Posterior vena cava (tissue), 2 donors: ENCODE measurements at regions not wholly inside any gene's neighbourhood (a gene's known extent, or its start where the extent isn't known, plus 50 kb on each side); places are given as distances from the start of the nearest gene placed in this dataset.
A peak's percentile ranks its signal among the peaks of the same experiment; 100 is the strongest.

Source experiments
- DNase-seq: peaks from one replicate; pipeline ENCODE4 v3.0.0-alpha.2; 2020; ENCODE audit warnings: low spot score
- intact Hi-C, 2 donors: fragments of 100-400 bp; cut with DNase I; formaldehyde crosslinking; loops; one replicate each; pipeline versions ENCODE4 v1.14.1 to v1.14.2; 2022 to 2023
- donor health status: DM: yes; HTN: yes; CAD: no.
- donor health status: DM: yes; HTN: yes; CAD: no.

DNA sequence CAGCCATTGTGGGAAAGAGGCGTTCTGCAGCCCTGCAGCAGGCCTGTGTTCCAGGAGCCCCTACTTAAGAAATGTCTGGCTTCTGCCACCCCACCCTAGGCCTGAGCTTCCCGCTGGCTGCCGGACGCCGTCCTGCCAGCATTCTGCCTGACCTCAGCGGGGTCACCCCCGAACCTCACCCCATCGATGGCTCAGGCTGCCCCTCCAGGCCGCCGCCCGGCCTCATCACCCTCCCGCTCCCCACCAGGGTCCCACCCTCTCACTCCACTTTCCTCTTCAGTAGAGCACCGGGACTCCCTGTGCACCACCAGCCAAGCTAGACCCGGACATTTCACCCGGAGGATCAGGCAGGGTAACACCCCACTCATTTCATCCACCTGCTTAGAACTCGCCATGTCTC lies 73.6 kb upstream of the SALL3 start:
- no peak for DNase-seq

DNA sequence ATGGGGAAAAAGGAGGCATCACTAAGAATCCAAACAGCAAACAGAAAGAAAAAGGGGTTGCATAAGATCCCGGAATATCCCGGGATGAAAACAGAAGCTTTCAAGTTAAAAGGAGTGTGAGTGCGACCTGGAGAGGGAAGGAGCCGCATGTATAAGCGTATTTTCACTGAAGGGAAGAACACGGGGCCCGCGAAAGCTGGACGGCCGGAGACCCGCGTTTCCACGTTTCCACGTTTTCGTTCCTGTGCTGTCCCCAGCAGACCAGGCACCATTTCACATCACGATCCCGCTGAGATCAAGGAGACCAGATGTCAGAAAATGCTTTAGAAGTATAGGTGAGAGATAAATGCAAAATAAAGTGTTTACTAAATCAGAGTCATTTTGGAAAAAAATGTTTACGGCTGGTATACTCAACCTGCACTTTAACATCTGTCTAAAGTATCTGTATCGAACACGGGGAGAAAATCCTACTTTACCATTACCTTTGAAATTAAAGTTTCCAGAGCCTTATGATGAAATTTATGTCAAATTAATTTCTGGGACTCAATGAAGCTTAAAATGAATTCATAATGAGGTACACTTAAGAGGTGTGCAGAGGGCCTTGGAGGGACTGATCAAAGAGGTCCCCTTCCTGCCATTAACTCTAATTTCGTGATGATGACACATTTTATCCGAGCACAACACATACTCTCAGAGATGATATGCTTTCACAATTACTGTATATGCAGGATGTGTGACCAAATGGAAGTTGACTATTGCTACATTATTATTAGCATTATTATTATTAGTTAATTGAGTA lies 71.0 kb upstream of the SALL3 start:
- DNase-seq, result peak; percentile 75
- intact Hi-C loops, result loop anchor here in 1 of 2 donors (5.0 kb wide), 1 partner anchor 1891 kb away; no protein-coding TSS in a partner anchor

More for the DNA sequence above, 73.6 kb upstream of the SALL3 start:
- intact Hi-C loops, result loop anchor here in 1 of 2 donors (5.0 kb wide), 1 partner anchor 1889 kb away; no protein-coding TSS in a partner anchor

DNA sequence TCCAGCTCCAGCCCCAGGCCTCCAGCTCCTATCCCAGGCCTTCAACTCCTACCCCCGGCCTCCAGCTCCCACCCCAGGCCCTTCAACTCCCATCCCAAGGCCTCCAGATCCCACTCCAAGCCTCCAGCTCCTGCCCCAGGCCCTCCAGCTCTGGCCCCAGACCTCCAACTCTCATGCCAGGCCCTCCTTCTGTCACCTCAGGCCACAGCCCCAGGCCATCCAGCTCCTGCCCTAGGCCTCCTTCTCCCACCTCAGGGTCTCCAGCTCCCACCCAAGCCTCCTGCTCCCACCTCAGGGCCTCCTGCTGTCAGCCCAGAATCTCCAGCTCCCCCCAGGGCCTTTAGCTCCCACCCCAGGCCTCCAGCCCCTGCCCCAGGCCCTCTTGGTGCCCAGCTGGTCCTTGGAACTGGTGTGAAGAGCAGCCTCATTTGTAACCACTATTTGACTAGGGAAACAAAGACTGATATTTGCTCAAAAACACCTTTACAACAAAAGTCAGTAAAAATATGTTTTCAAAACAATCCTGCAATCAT lies 67.8 kb upstream of the SALL3 start:
- intact Hi-C loops, result no loop called here
- DNase-seq, result no peak

DNA sequence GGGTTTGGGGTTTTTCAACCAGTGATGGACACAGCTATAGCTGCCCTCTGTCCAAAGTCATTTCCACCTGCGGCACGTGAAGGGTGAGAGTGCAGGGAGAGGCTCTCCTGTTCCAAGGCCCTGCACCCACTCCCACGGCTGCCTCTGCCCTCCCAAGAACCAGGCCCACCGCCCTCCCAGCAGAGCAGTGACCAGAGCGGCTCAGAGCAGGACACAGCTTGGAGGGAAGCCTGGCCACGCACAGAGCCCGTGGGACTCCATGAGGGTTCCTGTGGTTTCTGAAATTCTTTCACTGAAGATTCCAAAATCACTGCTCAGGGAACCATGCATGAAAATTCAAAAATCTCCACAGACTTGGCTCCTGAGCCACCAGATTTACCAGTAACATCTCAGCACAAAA lies 67.3 kb upstream of the SALL3 start:
- intact Hi-C loops, result no loop called here
- DNase-seq, result peak; percentile 62

DNA sequence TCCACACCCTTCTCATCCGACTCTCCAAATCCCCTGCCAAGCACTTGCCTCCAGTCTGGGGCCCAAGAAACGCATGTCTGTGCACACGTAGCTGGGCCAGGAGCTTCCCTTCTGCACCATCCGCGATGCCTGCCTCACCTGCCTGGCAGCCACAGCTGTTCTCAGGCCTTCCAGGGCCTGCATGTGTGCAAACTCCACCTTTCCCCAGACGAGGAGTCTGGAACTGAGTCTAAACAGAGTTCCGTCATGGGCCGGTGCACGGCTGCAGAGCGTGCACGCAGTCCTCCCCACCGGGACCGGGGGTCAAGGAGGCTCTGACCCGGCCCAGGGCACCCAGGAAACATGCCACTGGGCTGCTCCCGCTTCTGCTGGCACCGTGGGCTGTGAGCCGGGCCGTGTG lies 66.8 kb upstream of the SALL3 start:
- intact Hi-C loops, result no loop called here
- peak; percentile 52 for DNase-seq

DNA sequence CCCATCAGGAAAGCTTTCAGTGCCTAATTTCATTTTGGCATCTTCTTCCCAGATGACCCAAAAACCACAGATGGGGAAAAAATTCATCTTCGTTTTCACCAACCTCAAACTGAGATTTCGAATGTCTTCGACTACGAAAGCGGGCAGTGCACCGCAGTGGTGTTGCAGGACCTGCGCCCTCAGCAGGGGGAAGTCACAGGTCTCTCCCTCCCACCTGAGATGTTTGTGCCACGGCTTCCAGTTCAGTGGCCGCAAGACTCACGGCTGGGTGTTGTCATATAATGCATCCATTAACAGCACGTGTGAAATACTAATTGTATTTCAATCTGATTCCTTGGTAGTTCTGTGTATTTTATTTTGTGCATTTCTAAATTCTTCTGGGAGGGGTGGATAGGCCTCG lies 66.2 kb upstream of the SALL3 start:
- peak; percentile 62 for DNase-seq
- intact Hi-C loops, result no loop called here

DNA sequence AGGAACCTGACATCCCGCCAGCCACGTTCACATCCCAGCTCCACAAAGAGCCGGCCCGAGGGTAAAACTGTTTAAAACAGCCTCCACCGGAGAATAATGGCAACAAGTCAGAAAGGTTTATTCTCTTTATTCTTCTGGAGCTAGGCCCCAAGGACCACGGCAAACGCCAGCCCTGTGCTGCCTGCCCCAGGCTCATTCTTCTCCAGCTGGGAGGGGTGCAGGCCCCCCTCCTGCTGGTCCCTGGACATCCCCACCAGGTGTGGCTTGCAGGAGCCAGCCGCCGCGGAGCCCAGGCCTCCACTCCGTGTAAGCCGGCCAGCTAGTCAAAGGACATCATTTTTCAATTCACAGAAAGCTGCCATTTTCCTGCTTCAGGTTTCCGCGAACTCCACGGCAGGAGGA lies 65.8 kb upstream of the SALL3 start:
- peak; percentile 42 for DNase-seq
- intact Hi-C loops, result no loop called here

DNA sequence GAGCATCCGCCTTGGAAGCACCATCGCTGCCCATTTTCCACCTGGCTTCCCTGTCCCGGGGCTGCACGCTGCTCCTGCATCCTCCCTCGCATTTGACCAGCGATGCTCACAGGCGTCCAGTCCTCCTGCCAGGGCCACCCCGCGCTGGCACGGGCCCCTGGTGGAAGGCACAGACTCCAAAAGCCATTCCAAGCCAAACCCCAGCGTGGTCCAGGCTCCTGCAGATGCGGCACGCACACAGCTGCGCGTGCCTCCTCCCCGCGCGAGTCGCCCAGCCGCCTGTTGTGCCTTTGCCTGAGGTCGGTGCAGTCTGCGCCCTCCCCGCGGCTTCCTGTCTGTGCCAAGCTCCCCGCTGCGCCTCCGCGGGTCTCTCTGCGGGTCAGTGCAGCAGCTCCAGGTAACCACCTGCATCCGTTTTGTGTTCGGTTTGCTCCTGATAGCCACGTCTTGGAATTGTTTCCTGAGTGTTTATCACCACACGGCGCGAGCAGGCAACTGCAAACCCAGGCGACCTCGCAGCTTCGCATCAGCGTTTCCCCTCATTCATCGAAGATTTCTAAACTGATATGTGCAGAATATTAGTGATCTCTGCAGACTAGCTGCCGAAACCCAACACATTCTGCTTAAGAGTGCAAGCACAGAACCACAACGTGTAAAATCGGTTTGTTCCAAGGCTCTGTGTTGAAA lies 65.2 kb upstream of the SALL3 start:
- intact Hi-C loops, result no loop called here
- DNase-seq, result peak; percentile 70

DNA sequence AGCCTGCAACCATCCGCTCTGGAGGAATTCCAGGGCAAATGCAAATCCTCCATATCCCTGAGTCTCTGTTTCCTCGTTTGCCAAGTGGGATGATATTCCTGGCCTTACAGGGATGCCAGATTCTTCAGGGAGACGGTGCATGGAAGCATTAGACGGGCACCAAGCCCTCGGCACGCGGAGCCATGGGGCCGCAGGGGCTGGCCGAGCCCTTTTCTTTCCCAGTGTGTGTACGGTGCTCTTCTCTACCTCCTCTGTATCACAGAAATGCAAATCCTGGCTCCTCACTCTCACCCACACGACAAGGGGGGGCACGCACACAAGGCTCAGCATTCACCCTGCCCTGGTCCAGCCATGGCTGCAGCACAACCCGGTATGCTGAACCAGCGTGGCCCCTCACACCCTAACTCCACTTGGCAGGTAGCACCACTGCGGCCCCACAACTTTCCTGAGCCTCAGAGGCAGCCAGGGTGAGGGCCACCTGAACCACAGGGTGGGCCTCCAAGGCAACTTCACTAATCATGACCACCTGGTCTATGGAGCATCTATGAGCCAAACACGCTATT lies 64.1 kb upstream of the SALL3 start:
- no peak for DNase-seq
- intact Hi-C loops, result no loop called here

DNA sequence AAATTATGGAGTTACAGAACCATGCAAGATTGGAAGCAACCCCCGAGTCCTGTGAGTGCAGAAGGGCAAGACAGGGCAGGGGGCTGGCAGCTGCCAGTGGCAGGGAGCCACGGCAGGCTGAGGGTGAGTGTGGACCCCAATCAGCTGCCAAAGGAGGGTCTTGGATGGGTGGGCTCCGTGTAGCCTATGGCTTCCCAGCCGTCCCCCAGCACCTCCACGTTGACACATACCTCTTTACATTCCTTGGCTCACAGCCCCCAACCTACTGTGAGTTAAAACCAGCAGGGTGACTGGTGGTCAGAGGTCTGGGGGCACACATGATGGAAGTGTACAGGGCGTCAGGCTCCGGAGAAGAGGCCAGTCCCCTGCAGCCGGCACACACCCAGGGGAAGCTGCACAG lies 60.9 kb upstream of the SALL3 start:
- intact Hi-C loops, result no loop called here
- DNase-seq, result no peak

DNA sequence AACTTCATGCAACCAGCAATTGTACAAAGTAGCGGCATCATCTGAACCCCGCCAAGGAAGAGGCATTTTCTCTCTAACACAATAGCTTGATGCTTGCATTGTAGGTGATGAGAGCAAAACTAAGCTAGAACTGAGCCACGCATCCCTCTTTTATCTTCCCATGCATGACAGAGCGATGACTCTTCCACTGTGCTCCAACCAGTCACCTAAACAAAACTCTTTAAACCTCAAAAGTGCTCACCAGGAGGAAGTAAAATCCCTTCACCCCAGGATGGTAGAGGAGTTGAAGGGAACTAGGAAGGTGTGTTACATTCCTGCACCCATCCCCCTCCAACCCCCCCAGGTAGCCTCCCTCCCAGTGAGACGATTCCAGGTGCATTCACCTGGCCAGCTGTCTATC lies 59.7 kb upstream of the SALL3 start:
- intact Hi-C loops, result no loop called here
- DNase-seq, result no peak

DNA sequence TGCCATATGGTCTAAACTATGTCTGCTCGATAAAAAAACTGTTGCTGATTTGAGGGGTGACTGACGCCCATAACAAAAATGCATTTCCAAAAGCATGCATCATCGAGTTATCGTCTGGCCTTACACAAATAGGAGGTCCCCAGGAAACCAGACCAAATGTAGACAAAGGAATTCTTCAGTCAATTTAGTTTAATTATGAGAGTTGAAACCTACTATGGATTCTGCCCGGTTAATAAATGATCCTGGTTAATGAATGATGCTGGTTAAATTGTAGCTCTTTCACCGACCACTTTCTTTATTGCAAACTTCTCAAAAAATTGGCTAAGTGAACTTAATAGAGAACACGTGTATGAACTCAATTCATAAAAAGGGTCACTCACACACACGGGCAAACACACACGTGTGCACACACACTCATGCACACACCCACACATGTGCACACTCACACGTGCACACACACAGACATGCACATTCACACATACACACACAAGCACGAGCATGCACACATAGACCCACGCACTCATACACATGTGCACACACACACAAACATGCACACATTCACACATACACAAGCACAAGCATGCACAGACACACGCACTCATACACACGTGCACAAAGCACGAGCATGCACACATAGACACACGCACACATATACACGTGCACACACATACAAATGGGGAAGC lies 59.0 kb upstream of the SALL3 start:
- no peak for DNase-seq
- intact Hi-C loops, result no loop called here

DNA sequence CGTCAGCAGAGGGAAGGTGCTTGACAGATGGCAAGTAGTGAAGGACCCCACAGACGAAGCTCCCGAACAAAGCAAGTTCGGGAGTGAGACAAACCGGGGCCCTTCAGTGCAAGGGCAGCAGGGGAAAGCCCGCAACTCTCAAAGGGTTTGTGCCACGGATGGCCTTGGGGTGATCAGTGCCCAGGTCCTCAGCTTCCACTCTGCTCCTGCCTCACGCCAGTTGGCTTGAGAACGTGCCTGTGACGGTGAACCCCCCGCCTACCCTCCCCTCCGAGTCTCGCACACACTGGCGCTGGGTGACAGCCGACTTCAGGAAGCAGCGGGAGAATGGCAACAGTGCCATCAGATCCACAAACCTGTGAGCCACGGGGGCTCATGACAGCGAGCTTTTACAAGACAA lies 56.8 kb upstream of the SALL3 start:
- DNase-seq, result no peak
- intact Hi-C loops, result no loop called here

DNA sequence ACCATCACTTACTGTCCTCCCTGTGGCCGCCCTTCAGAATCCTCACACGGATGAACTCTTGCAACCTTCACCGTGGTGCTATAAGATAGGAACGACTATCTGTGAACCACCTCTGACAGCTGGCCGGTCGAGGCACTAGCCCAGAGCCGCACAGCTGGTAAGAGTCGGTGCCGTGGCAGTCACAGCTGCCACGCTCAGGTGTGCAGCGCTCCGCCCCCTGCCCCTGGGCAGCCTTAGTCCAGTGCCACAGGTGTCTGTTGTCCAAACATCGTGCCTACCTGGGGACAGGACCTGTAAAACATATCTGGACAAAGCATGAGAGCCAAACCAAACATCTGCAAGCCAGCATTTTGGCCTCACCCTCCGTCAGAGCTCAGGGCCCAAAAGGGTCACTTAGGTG lies 55.3 kb upstream of the SALL3 start:
- DNase-seq, result no peak
- intact Hi-C loops, result no loop called here

DNA sequence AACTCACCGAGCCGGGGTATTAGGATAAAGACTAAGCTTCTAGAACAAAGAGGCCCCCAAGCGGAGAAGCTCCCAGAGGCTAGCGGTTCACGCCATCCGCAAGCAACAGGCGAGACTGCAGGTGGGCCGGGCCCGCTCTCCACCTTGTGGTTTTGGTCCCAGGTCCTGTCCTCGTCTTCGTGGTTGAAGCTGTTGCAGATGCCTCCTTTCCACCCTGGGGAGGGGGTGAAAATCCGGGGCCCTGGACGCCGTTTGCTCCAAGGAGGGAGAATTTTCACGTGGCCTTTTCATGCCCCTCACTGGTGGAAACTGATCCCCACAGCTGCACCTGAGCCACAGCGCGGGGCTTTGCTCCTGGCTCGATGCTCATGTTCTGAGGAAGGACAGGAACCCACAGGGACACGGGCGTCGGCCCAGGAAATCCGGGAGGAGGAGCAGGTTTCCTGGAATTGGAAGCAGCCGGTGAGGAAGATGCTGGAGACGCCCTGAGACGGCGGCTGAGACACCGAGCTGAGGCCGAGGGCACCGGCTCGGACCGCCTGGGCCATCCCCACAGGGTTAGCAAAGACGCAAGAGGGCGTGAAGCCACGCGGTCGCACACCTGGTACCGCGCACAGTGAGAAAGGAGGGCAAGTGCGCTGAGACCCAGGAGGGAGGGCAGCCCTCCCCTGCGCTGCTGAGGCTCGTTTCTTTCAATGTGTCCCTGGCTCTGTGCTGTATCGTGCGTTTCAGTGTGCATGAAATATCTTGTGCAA lies 54.7 kb upstream of the SALL3 start:
- no peak for DNase-seq
- intact Hi-C loops, result no loop called here

DNA sequence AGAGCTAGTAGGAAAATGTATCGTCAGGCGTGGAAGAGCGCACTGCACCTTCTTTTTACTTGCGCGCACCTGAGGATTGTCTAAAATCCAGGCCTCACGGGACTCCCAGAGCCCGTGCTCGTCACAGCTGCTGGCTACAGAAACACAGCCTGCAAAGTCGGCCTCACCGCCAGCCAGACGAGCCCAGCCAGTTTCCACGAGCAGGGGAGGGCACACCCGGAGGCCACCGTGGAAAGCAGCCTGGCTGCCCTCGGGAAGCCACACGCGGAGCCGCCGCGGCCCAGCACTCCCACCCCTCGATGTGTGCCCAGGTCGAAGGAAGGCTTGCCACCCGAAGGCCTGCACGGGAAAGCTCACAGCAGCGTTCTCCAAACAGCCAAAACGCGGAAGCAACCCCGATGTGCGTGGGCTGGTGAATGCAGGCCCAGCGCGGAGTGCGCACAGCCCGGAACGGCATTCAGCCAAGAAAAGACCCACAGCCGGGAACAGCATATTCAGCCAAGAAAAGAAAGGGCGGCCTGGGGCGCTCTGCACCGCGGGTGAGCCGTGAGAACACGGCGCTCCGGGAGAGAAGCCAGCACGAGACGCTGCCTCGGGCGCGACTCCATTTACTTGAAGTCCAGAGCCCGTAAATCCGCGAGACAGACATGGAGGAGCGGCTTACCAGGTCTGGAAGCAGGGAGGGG lies 53.9 kb upstream of the SALL3 start:
- DNase-seq, result no peak
- intact Hi-C loops, result no loop called here

DNA sequence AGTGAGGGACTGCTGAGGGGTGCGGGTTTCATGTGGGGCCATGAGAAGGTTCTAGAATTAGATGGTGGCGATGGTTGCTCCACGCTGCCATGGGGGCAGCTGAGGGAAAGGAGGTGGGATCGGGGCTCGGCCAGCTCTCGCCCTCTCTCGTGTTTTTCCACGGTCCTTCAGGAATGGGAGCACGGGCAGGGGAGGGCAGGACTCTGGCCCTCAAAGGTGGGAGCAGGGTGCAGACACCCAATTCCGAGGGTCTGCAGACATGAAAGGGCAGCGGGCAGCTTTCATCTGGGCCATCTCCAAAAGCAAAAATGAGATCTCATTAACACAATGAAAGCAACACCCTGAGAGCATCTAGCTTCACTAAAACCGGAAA lies 53.4 kb upstream of the SALL3 start:
- no peak for DNase-seq
- intact Hi-C loops, result no loop called here

DNA sequence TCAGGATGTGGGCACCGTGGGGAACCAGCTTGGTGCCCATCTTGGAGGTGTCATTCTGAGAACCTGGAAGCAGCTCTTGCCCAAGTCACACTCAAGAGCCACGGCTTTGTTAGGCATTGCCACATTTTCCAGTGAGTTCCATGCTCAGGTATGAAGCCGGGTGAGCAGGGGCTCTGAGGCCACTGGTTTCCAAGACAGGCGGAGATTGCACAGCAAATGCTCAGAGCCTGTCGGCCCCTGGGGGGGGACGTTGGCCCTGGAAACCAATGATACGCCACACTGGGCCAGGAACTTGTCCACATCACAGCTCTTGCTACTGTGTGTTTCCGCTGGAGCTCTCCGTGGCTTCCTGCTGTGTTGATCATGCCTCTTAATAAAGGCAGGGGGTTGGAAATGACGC lies 52.5 kb upstream of the SALL3 start:
- DNase-seq, result no peak
- intact Hi-C loops, result no loop called here

DNA sequence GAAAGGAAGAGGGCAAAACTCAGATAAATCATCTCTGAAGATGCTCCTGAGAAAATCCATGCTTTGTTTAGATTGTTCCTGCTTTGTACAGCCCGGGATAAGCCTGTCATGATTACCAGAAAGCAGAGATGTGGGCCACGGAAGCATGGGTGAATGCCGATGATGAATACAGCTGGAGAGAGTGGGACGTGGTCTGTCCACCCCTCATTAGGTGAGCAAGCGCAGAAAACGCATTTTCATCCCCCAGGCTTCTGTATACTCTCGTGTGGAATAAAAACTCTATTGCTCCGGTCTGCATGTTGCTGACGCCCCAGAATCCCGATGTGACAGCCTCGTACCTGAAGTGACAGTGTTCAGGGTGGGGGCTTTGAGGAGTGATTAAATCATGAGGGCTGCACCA lies 52.0 kb upstream of the SALL3 start:
- intact Hi-C loops, result no loop called here
- DNase-seq, result no peak
